ENCODE measurements at regions not wholly inside any gene's neighbourhood (a gene's known extent, or its start where the extent isn't known, plus 50 kb on each side); places are given as distances from the start of the nearest gene placed in this dataset.

- TF ChIP-seq USF2 (IDR thresholded peaks at IDR 0.05; ENCODE audit: low read depth, low read length): no peak
- no peak for TF ChIP-seq BHLHE40 (IDR thresholded peaks at IDR 0.05; ENCODE audit: low read depth, low read length)
- TF ChIP-seq, protein P1, sequence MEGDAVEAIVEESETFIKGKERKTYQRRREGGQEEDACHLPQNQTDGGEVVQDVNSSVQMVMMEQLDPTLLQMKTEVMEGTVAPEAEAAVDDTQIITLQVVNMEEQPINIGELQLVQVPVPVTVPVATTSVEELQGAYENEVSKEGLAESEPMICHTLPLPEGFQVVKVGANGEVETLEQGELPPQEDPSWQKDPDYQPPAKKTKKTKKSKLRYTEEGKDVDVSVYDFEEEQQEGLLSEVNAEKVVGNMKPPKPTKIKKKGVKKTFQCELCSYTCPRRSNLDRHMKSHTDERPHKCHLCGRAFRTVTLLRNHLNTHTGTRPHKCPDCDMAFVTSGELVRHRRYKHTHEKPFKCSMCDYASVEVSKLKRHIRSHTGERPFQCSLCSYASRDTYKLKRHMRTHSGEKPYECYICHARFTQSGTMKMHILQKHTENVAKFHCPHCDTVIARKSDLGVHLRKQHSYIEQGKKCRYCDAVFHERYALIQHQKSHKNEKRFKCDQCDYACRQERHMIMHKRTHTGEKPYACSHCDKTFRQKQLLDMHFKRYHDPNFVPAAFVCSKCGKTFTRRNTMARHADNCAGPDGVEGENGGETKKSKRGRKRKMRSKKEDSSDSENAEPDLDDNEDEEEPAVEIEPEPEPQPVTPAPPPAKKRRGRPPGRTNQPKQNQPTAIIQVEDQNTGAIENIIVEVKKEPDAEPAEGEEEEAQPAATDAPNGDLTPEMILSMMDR (conservative IDR thresholded peaks at IDR 0.05; ENCODE audit: low read depth, low read length): no peak
- no peak for TF ChIP-seq POLR2A (IDR thresholded peaks at IDR 0.05; ENCODE audit: low read depth, low read length)
- no peak for TF ChIP-seq RAD21 (IDR thresholded peaks at IDR 0.05; ENCODE audit: low read length)
- TF ChIP-seq CEBPB (IDR thresholded peaks at IDR 0.05; ENCODE audit: low read depth, low read length): no peak
Measured at GRCh38 chr4:38306482-38307071, 346.4 kb downstream of the PTTG2 start.

All from IMR-90 (cell line).